Uterus (tissue), 2 donors: ENCODE measurements at regions not wholly inside any gene's neighbourhood (a gene's known extent, or its start where the extent isn't known, plus 50 kb on each side); places are given as distances from the start of the nearest gene placed in this dataset.

Experiments used
- POLR2A ChIP-seq, 2 donors: fragments of 450-650 bp; IDR thresholded peaks; one replicate each; pipeline ENCODE4 v1.6.1; 2016; ENCODE audit warnings: antibody characterized with exemption in 2 of 2, mild to moderate bottlenecking in 1 of 2, moderate library complexity in 1 of 2
- TF ChIP-seq, protein P1 (sequence below), 4 experiments: fragments of 200-600 bp in 2 of 4; fragments of 450-650 bp in 2 of 4; sonication (generic) in 2 of 4; IDR thresholded peaks; one replicate each; pipeline ENCODE4 v1.5.1; 2016 to 2019; ENCODE audit warnings: antibody characterized with exemption in 4 of 4, mild to moderate bottlenecking in 2 of 4, moderate library complexity in 1 of 4

DNA sequence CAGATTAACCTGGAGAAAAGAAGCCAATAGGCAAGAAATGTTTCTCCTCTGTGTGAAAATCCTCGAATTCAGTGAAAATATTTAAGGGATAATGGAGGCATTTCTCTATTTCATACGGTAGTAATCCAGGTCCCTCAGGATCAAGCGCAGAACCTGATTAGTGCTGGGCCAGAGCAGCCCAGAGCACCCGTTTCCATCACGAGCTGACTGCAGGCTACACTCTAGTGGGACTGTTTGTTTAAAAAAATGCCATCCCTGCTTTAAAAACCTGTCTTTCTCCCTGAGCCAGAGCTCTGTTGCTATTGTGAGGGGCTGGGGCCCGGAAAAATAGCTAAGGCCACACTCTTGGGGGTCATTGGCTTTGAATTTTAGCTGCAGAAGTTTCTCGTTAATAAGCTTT, 223.2 kb upstream of the E2F8 start:
- TF ChIP-seq, protein P1, sequence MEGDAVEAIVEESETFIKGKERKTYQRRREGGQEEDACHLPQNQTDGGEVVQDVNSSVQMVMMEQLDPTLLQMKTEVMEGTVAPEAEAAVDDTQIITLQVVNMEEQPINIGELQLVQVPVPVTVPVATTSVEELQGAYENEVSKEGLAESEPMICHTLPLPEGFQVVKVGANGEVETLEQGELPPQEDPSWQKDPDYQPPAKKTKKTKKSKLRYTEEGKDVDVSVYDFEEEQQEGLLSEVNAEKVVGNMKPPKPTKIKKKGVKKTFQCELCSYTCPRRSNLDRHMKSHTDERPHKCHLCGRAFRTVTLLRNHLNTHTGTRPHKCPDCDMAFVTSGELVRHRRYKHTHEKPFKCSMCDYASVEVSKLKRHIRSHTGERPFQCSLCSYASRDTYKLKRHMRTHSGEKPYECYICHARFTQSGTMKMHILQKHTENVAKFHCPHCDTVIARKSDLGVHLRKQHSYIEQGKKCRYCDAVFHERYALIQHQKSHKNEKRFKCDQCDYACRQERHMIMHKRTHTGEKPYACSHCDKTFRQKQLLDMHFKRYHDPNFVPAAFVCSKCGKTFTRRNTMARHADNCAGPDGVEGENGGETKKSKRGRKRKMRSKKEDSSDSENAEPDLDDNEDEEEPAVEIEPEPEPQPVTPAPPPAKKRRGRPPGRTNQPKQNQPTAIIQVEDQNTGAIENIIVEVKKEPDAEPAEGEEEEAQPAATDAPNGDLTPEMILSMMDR (IDR thresholded peaks at IDR 0.05), result no peak
- TF ChIP-seq POLR2A (IDR thresholded peaks at IDR 0.05), result no peak
